Ascending aorta (tissue), 2 donors: ENCODE measurements at regions not wholly inside any gene's neighbourhood (a gene's known extent, or its start where the extent isn't known, plus 50 kb on each side); places are given as distances from the start of the nearest gene placed in this dataset.
"Not testable (repeated sequence)": the region's sequence is repeated elsewhere in the genome, so short reads cannot be mapped to it uniquely, and the experiment has no call there.

Source experiments
- DNase-seq, 2 donors: peaks; one replicate each; pipeline ENCODE4 v3.0.0-alpha.2; 2019; ENCODE audit warnings: low spot score in 2 of 2
- H3K27ac ChIP-seq, 2 donors: fragments of 200-600 bp; sonication (generic); one replicate each; pipeline ENCODE4 v1.5.1; 2016 to 2017; ENCODE audit warnings: mild to moderate bottlenecking in 1 of 2
- H3K27me3 ChIP-seq: fragments of 200-600 bp; sonication (generic); one replicate; pipeline ENCODE4 v1.5.1; 2017
- H3K36me3 ChIP-seq, 2 donors: fragments of 200-600 bp; sonication (generic); one replicate each; pipeline ENCODE4 v1.5.1; 2016
- H3K4me1 ChIP-seq, 2 donors: fragments of 200-600 bp; sonication (generic); one replicate each; pipeline ENCODE4 v1.5.1; 2016 to 2017; ENCODE audit warnings: mild to moderate bottlenecking in 1 of 2
- H3K4me3 ChIP-seq, 2 donors: fragments of 200-600 bp; sonication (generic); one replicate each; pipeline ENCODE4 v1.5.1; 2016 to 2017; ENCODE audit warnings: mild to moderate bottlenecking in 1 of 2
- H3K9me3 ChIP-seq, 2 donors: fragments of 200-600 bp; sonication (generic); one replicate each; pipeline ENCODE4 v1.5.1; 2016
- CTCF ChIP-seq, 3 experiments: fragments of 200-600 bp in 2 of 3; fragments of 450-650 bp in 1 of 3; sonication (generic) in 2 of 3; IDR thresholded peaks; one replicate each; pipeline ENCODE4 v1.5.1; 2016 to 2019; ENCODE audit warnings: antibody characterized with exemption in 3 of 3, mild to moderate bottlenecking in 1 of 3, moderate library complexity in 1 of 3
- intact Hi-C: fragments of 100-400 bp; cut with DNase I; formaldehyde crosslinking; loops from one replicate; pipeline ENCODE4 v1.15.1; 2023

- Histone ChIP-seq H3K27ac (peak overlapping the region in 1 of 2 donors; percentile 23), H3K27me3 (no peaks in the 10 kb centered on the region), H3K4me3 (no peak overlapping the region), H3K36me3 (no peaks in the 10 kb centered on the region), H3K9me3 (no peaks in the 10 kb centered on the region), H3K4me1 (peaks cover 0 to 34% of the 10 kb centered on the region in 2 donors)
- no peak for TF ChIP-seq CTCF (IDR thresholded peaks at IDR 0.05)
- intact Hi-C loops: no loop called here
- no peak for DNase-seq
Observed at GRCh38 chr3:152209060-152209459, 59.7 kb upstream of the MBNL1 start.

- Histone ChIP-seq H3K4me1 (peaks cover 0 to 36% of the 10 kb centered on the region in 2 donors), H3K27ac (peak overlapping the region in 1 of 2 donors; percentile 31), H3K27me3 (no peaks in the 10 kb centered on the region), H3K9me3 (no peaks in the 10 kb centered on the region), H3K4me3 (no peak overlapping the region), H3K36me3 (no peaks in the 10 kb centered on the region)
- intact Hi-C loops: no loop called here
- no peak for DNase-seq
- TF ChIP-seq CTCF (IDR thresholded peaks at IDR 0.05): no peak
Observed at GRCh38 chr3:152209776-152210175, 59.0 kb upstream of the MBNL1 start.

GRCh38 chr3:152210697-152211096, 58.0 kb upstream of the MBNL1 start:
- H3K27me3 ChIP-seq: no peaks in the 10 kb centered on the region
- intact Hi-C loops: no loop called here
- no peak for TF ChIP-seq CTCF (IDR thresholded peaks at IDR 0.05)
- no peaks in the 10 kb centered on the region for H3K36me3 ChIP-seq
- H3K4me1 ChIP-seq: peaks cover 0 to 35% of the 10 kb centered on the region in 2 donors
- H3K9me3 ChIP-seq: no peaks in the 10 kb centered on the region
- H3K27ac ChIP-seq: peak overlapping the region; percentile 9 to 31
- H3K4me3 ChIP-seq: no peak overlapping the region
- no peak for DNase-seq

- intact Hi-C loops: no loop called here
- no peaks in the 10 kb centered on the region for H3K27me3 ChIP-seq
- DNase-seq: no peak
- H3K36me3 ChIP-seq: no peaks in the 10 kb centered on the region
- no peaks in the 10 kb centered on the region for H3K9me3 ChIP-seq
- H3K27ac ChIP-seq: no peak overlapping the region
- no peak overlapping the region for H3K4me3 ChIP-seq
- no peak for TF ChIP-seq CTCF (IDR thresholded peaks at IDR 0.05)
- H3K4me1 ChIP-seq: peaks cover 0 to 27% of the 10 kb centered on the region in 2 donors
Observed at GRCh38 chr3:152211655-152212054, 57.1 kb upstream of the MBNL1 start.

- Histone ChIP-seq H3K27me3 (no peaks in the 10 kb centered on the region), H3K4me3 (no peak overlapping the region), H3K36me3 (no peaks in the 10 kb centered on the region), H3K9me3 (no peaks in the 10 kb centered on the region), H3K4me1 (peaks cover 0 to 17% of the 10 kb centered on the region in 2 donors), H3K27ac (peak overlapping the region; percentile 74 to 75)
- no peak for DNase-seq
- TF ChIP-seq CTCF (IDR thresholded peaks at IDR 0.05): no peak
- intact Hi-C loops: no loop called here
Observed at GRCh38 chr3:152213203-152213602, 55.5 kb upstream of the MBNL1 start.

- H3K27me3 ChIP-seq: no peaks in the 10 kb centered on the region
- no peak for DNase-seq
- no peaks in the 10 kb centered on the region for H3K36me3 ChIP-seq
- TF ChIP-seq CTCF (IDR thresholded peaks at IDR 0.05): no peak
- H3K9me3 ChIP-seq: no peaks in the 10 kb centered on the region
- H3K27ac ChIP-seq: peak overlapping the region; percentile 74 to 75
- no peak overlapping the region for H3K4me3 ChIP-seq
- peaks cover 0 to 22% of the 10 kb centered on the region in 2 donors for H3K4me1 ChIP-seq
- intact Hi-C loops: no loop called here
Observed at GRCh38 chr3:152213938-152214337, 54.8 kb upstream of the MBNL1 start.

- H3K9me3 ChIP-seq, H3K27me3 ChIP-seq, H3K36me3 ChIP-seq, H3K4me3 ChIP-seq, intact Hi-C loops, DNase-seq: not testable (repeated sequence)
- Histone ChIP-seq H3K27ac (peak overlapping the region; percentile 64 to 65), H3K4me1 (peaks cover 0 to 50% of the 10 kb centered on the region in 2 donors)
Observed at GRCh38 chr3:152216960-152217865, 51.5 kb upstream of the MBNL1 start.
